Activated T-helper 17 cell treated with anti-CD3 and anti-CD28 coated beads, Interleukin-2, amount 50 U/mL, for 72 hours (primary cell): ENCODE measurements at regions not wholly inside any gene's neighbourhood (a gene's known extent, or its start where the extent isn't known, plus 50 kb on each side); places are given as distances from the start of the nearest gene placed in this dataset.
"Not testable (repeated sequence)": the region's sequence is repeated elsewhere in the genome, so short reads cannot be mapped to it uniquely, and the experiment has no call there.

Source experiments
- ATAC-seq: fragments of 150-1000 bp; cut with Tn5 transposase; replicated peaks from 2 replicates; pipeline ENCODE4 v1.10.0; 2021; ENCODE audit warnings: mild to moderate bottlenecking, moderate library complexity
- H3K27ac Mint-ChIP-seq: one replicate; pipeline ENCODE4 v1.8.0; 2022; ENCODE audit warnings: mixed read lengths
- H3K27me3 Mint-ChIP-seq: one replicate; pipeline ENCODE4 v1.8.0; 2022; ENCODE audit warnings: mixed read lengths
- H3K36me3 Mint-ChIP-seq: one replicate; pipeline ENCODE4 v1.8.0; 2022; ENCODE audit warnings: low read depth, mild to moderate bottlenecking, mixed read lengths
- H3K4me1 Mint-ChIP-seq: one replicate; pipeline ENCODE4 v1.8.0; 2022; ENCODE audit warnings: mixed read lengths
- H3K4me3 Mint-ChIP-seq: one replicate; pipeline ENCODE4 v1.8.0; 2022; ENCODE audit warnings: mild to moderate bottlenecking, mixed read lengths
- H3K9me3 Mint-ChIP-seq: one replicate; pipeline ENCODE4 v1.8.0; 2022; ENCODE audit warnings: mixed read lengths

- ATAC-seq, result no peak
- no peak overlapping the region for H3K27ac Mint-ChIP-seq
- no peaks in the 10 kb centered on the region for H3K36me3 Mint-ChIP-seq
- H3K27me3 Mint-ChIP-seq, result peaks cover 9% of the 10 kb centered on the region
- no peaks in the 10 kb centered on the region for H3K9me3 Mint-ChIP-seq
- H3K4me3 Mint-ChIP-seq, result no peak overlapping the region
- H3K4me1 Mint-ChIP-seq, result no peaks in the 10 kb centered on the region
Measured at GRCh38 chr5:72651779-72652178, 144.6 kb upstream of the ZNF366 start.

GRCh38 chr5:72651109-72651508, 143.9 kb upstream of the ZNF366 start:
- Mint-ChIP-seq H3K4me1 (no peaks in the 10 kb centered on the region), H3K9me3 (no peaks in the 10 kb centered on the region), H3K27me3 (peaks cover 9% of the 10 kb centered on the region), H3K27ac (no peak overlapping the region), H3K4me3 (no peak overlapping the region), H3K36me3 (no peaks in the 10 kb centered on the region)
- no peak for ATAC-seq

GRCh38 chr5:72649449-72649848, 142.2 kb upstream of the ZNF366 start:
- no peaks in the 10 kb centered on the region for H3K36me3 Mint-ChIP-seq
- no peak overlapping the region for H3K27ac Mint-ChIP-seq
- ATAC-seq, result no peak
- no peaks in the 10 kb centered on the region for H3K9me3 Mint-ChIP-seq
- H3K4me3 Mint-ChIP-seq, result no peak overlapping the region
- no peaks in the 10 kb centered on the region for H3K4me1 Mint-ChIP-seq
- H3K27me3 Mint-ChIP-seq, result peaks cover 9% of the 10 kb centered on the region

- Mint-ChIP-seq H3K4me1 (no peaks in the 10 kb centered on the region), H3K27me3 (peaks cover 9% of the 10 kb centered on the region), H3K9me3 (no peaks in the 10 kb centered on the region), H3K4me3 (no peak overlapping the region), H3K27ac (no peak overlapping the region), H3K36me3 (no peaks in the 10 kb centered on the region)
- ATAC-seq, result no peak
Measured at GRCh38 chr5:72648480-72648879, 141.3 kb upstream of the ZNF366 start.

- ATAC-seq, result no peak
- Mint-ChIP-seq H3K27me3 (peaks cover 12% of the 10 kb centered on the region), H3K4me1 (no peaks in the 10 kb centered on the region), H3K4me3 (no peak overlapping the region), H3K36me3 (no peaks in the 10 kb centered on the region), H3K9me3 (no peaks in the 10 kb centered on the region), H3K27ac (no peak overlapping the region)
Measured at GRCh38 chr5:72647806-72648205, 140.6 kb upstream of the ZNF366 start.

- no peak for ATAC-seq
- Mint-ChIP-seq H3K4me3 (no peak overlapping the region), H3K4me1 (no peaks in the 10 kb centered on the region), H3K27me3 (peaks cover 4% of the 10 kb centered on the region), H3K36me3 (no peaks in the 10 kb centered on the region), H3K9me3 (no peaks in the 10 kb centered on the region), H3K27ac (no peak overlapping the region)
Measured at GRCh38 chr5:72646246-72646866, 139.1 kb upstream of the ZNF366 start.

GRCh38 chr5:72645064-72645846, 138.0 kb upstream of the ZNF366 start:
- H3K4me1 Mint-ChIP-seq, result no peaks in the 10 kb centered on the region
- H3K9me3 Mint-ChIP-seq, result no peaks in the 10 kb centered on the region
- no peak for ATAC-seq
- no peak overlapping the region for H3K4me3 Mint-ChIP-seq
- no peaks in the 10 kb centered on the region for H3K36me3 Mint-ChIP-seq
- H3K27ac Mint-ChIP-seq, result no peak overlapping the region
- H3K27me3 Mint-ChIP-seq, result peaks cover 3% of the 10 kb centered on the region

GRCh38 chr5:72644296-72644695, 137.1 kb upstream of the ZNF366 start:
- peaks cover 3% of the 10 kb centered on the region for H3K27me3 Mint-ChIP-seq
- no peak overlapping the region for H3K27ac Mint-ChIP-seq
- H3K4me1 Mint-ChIP-seq, result no peaks in the 10 kb centered on the region
- no peaks in the 10 kb centered on the region for H3K36me3 Mint-ChIP-seq
- H3K9me3 Mint-ChIP-seq, result no peaks in the 10 kb centered on the region
- H3K4me3 Mint-ChIP-seq, result no peak overlapping the region
- no peak for ATAC-seq

- no peaks in the 10 kb centered on the region for H3K36me3 Mint-ChIP-seq
- H3K27ac Mint-ChIP-seq, result no peak overlapping the region
- no peaks in the 10 kb centered on the region for H3K4me1 Mint-ChIP-seq
- peaks cover 3% of the 10 kb centered on the region for H3K27me3 Mint-ChIP-seq
- no peak for ATAC-seq
- no peak overlapping the region for H3K4me3 Mint-ChIP-seq
- H3K9me3 Mint-ChIP-seq, result no peaks in the 10 kb centered on the region
Measured at GRCh38 chr5:72641164-72641563, 134.0 kb upstream of the ZNF366 start.

GRCh38 chr5:72637058-72637457, 129.8 kb upstream of the ZNF366 start:
- Mint-ChIP-seq H3K27me3 (peaks cover 11% of the 10 kb centered on the region), H3K4me1 (no peaks in the 10 kb centered on the region), H3K27ac (no peak overlapping the region), H3K4me3 (no peak overlapping the region), H3K36me3 (no peaks in the 10 kb centered on the region), H3K9me3 (no peaks in the 10 kb centered on the region)
- no peak for ATAC-seq

GRCh38 chr5:72636565-72636964, 129.4 kb upstream of the ZNF366 start:
- H3K27me3 Mint-ChIP-seq, result peaks cover 11% of the 10 kb centered on the region
- H3K4me1 Mint-ChIP-seq, H3K27ac Mint-ChIP-seq, H3K36me3 Mint-ChIP-seq, H3K4me3 Mint-ChIP-seq, ATAC-seq, H3K9me3 Mint-ChIP-seq: not testable (repeated sequence)

- Mint-ChIP-seq H3K9me3 (no peaks in the 10 kb centered on the region), H3K4me3 (no peak overlapping the region), H3K27ac (no peak overlapping the region), H3K27me3 (peaks cover 11% of the 10 kb centered on the region), H3K36me3 (no peaks in the 10 kb centered on the region), H3K4me1 (no peaks in the 10 kb centered on the region)
- no peak for ATAC-seq
Measured at GRCh38 chr5:72634444-72634843, 127.2 kb upstream of the ZNF366 start.

GRCh38 chr5:72633649-72634048, 126.4 kb upstream of the ZNF366 start:
- Mint-ChIP-seq H3K27me3 (peaks cover 11% of the 10 kb centered on the region), H3K4me1 (no peaks in the 10 kb centered on the region), H3K36me3 (no peaks in the 10 kb centered on the region), H3K4me3 (no peak overlapping the region), H3K27ac (no peak overlapping the region), H3K9me3 (no peaks in the 10 kb centered on the region)
- ATAC-seq, result no peak

- no peaks in the 10 kb centered on the region for H3K36me3 Mint-ChIP-seq
- peaks cover 11% of the 10 kb centered on the region for H3K27me3 Mint-ChIP-seq
- no peaks in the 10 kb centered on the region for H3K4me1 Mint-ChIP-seq
- no peak overlapping the region for H3K4me3 Mint-ChIP-seq
- no peaks in the 10 kb centered on the region for H3K9me3 Mint-ChIP-seq
- no peak overlapping the region for H3K27ac Mint-ChIP-seq
- ATAC-seq, result no peak
Measured at GRCh38 chr5:72633041-72633445, 125.8 kb upstream of the ZNF366 start.

- Mint-ChIP-seq H3K36me3 (no peaks in the 10 kb centered on the region), H3K9me3 (no peaks in the 10 kb centered on the region)
- no peak for ATAC-seq
Measured at GRCh38 chr5:72630721-72631120, 123.5 kb upstream of the ZNF366 start.

More at GRCh38 chr5:72630721-72631120, 123.5 kb upstream of the ZNF366 start:
- Mint-ChIP-seq H3K27me3 (peaks cover 14% of the 10 kb centered on the region), H3K4me1 (no peaks in the 10 kb centered on the region), H3K4me3 (no peak overlapping the region), H3K27ac (no peak overlapping the region)
